NCI-H82 (cell line): ENCODE measurements at regions not wholly inside any gene's neighbourhood (a gene's known extent, or its start where the extent isn't known, plus 50 kb on each side); places are given as distances from the start of the nearest gene placed in this dataset.

Experiments
- DNase-seq: peaks from one replicate; lab custom pipeline; 2025; lab: John Stamatoyannopoulos, UW

DNA sequence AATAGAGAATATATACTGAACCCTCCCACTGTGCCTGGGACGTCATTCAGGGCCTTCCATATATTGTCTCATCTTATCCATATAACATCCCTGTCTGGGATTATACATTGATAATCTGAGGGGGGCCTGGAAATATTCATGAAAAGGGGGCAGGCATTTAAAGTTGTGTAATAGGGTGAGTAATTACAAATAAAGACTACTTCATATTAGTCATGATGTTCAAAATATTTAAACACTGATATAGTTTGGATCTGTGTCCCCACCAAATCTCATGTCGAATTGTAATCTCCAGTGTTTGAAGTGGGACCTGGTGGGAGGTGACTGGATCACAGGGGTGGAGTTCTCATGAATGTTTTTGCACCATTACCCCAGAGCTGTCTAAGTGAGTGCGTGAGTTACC lies 97.8 kb downstream of the AQP9 start:
- no peak for DNase-seq

DNA sequence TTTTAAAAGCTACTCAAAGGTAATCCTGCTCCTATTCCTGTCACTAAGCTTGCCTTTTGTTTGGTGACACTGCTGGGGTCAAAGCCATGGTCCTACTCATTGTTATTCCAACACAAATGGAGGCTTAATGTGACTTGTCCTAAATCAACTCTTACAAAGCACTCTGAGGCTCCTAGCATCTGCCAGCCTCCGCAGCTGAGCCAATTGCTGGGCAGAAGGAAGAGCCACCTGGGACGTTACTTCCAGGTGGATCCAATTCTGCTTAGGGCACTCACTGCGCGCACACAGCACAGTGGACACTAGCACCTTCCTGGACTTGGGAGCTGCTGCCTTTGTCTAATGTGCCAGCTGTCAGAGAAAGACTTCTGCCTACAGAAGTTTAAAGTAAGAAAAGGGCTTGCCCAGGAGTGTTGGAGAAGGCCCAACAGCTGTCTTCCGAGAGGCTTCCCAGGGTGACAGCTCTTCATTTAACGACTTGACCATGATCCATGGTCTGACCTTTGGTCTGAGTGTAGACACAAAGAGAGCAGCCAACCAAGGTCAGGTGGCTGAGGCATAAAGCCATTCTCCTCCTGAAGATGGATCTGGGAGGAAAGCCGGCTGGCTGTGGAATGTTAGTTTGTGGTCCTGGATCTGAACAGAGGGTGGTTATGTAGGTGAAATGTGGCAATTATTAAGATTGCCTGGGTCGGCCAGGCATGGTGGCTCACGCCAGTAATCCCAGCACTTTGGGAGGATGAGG lies 102.2 kb downstream of the AQP9 start:
- peak; percentile 45 for DNase-seq

GRCh38 chr15:58241872-58242271 lies 103.7 kb downstream of the AQP9 start:
- peak; percentile 48 for DNase-seq

DNA sequence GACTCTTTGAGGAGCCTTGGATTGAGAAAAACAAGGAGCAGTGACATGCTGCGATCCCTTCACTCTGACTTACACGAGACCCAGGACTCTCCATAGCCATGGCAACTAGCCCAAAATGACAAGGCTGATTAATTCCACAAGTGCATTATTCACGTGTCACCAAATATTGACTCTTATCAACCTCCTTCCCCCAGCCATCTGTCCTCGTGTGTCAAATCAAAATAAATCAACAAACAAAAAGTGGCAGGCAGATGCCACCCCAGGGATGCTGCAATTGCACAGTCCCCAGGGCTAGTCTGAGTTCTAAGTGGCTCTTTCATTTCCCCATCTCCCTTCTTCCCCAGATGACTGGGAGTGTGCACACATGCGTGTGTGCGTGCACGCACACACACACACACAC lies 104.9 kb downstream of the AQP9 start:
- DNase-seq: peak; percentile 48

DNA sequence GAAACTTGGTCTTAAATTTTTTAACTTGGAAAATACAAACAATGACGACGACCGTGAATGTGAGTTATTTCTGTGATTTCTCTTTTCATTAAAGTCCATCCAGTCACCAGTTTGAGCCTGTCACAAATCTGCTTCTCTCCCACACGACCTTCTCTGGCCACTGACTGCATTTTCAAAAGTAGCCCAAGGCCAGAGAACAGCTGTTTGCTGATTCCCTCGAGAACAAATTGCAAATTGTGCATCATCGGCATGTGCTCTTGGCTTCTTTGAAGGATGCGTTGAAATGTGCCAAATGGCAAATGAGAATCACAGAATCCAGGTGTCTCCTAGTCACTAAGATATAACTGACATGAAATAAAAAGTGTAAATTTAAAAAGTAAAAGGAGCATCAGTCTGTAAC lies 106.4 kb downstream of the AQP9 start:
- no peak for DNase-seq

GRCh38 chr15:58246041-58246440 lies 107.9 kb downstream of the AQP9 start:
- DNase-seq: no peak

DNA sequence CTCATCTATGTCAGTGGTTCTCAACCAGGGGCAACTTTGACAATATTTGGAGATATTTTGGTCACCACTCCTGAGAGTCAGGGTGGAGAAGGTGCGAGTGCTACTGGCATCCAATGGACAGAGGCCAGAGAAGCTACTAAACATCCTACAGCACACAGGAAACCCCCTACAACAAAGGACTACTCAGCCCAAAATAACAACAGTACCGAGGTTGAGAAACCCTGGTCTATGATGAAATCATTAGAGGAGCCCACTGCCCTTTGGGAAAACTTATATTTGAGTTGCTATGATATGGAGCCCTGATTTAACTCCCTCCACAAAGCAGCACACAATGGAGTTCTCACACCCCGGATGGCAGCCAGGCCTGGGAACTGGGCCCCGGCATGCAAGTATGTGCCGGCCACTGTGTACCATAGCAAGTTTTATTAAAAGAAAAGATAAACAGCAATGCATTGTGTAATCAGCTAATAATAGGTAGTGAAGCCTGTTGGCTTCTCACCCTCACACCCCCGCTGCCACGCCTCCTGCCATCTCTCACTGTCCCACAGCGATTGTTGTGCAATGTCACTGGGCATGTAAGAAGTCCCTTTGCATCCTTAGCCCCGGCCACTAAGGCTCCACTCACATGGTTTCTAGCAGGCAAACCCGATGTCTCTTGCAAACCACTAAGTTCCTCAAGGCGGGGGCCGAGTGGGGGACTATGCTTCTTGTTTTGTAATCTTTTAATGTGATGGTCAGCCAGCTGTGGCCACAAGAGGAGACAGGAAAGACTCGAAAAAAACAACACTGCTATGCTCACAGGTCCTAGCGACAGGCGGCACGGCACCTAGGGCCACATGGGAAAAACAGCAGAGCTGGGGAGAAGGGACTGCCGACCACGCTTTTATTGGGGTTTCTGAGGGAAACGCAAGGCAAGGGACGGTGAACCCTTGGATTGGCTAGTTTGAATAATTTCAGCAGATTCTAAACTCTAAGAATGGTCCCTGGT lies 110.0 kb downstream of the AQP9 start:
- no peak for DNase-seq

- no peak for DNase-seq
Measured at GRCh38 chr15:58249646-58250312, 111.6 kb downstream of the AQP9 start.

DNA sequence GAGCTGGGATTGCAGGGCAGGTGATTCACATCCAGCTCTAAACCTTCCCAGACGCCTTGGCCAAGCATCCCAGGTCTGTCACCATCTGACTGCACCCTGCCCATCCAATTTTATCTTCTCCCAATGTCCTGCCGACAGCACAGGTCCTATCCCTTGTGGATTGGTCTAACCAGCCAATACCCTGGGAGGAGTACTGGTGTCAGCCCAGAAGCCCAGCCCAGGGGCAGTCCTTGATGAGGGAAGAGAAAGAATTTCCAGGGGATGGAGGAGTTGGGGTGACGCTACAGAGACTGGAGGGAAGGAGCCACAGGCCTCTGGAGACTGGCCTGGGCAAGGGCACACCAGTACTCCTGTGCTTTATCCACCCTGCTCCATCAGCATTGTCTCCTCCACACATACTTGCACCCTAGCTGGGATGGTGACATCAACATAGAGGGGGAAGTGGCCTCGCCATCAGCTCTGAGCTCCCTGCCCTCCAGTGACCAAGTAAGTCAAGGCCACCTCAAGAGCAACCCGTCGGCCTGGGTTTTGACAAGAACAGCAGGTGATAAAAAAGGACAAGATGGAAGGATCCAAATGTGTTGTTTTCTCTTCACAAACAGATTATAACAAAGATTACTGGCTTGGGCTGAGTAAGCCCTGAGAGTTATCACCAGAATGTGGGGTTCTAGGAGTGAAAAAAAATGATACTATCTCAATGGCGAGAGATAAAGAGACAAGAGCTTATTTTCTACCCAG lies 114.6 kb downstream of the AQP9 start:
- DNase-seq: no peak

DNA sequence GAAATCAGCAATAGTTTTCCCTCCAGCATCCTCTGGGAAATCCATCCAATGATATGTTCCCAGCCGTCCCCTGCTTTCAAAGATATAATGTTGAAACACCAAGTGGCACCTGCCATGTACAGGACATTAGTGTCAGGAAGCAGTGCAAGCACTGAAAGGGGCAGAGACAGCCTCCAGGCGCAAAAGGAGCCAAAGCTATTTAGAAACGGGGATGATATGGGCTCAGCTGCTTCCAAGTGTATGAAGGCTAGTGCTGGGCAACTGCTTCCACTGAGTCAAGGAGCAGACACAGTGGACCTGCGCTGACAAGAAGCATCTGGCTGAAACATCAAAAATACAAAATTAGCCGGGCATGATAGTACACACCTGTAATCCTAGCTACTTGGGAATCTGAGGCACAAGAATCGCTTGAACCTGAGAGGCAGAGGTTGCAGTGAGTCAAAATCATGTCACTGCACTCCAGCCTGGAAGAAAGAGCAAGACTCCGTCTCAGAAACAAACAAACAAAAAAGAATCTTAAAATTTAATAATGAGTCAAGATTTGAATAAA lies 119.7 kb downstream of the AQP9 start:
- no peak for DNase-seq

DNA sequence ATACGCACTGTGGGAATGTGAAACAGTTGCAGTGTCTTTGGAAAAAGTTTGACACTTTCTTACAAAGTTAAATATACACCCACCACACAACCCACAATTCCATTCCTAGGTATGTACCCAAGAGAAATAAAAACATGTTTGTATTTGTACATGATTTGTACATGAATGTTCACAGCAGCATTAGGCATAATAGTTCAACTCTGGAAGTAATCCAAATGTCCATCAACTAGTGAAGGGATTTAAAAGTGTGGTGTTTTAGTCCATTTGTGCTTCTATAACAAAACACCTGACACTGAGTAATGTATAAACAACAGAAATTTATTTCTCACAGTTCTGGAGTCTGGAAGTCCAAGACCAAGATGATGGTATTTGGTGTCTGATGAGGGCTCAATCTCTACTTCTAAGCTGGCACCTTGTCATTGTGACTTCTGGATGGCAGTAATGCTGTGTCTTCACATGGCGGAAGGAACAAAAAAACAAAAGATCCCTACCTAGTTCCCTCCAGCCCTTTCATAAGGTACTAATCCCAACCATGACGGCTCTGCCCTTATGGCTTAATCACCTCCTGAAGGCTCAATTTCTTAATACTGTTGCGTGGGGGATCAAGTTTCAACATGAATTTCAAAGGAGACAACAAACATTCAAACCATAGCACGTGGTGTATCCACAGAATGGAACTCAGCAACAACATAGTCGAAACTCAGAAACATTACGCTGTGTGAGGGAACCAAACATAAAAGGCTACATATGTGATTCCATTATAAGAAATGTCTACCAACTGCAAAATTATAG lies 120.5 kb downstream of the AQP9 start:
- DNase-seq: peak; percentile 83

DNA sequence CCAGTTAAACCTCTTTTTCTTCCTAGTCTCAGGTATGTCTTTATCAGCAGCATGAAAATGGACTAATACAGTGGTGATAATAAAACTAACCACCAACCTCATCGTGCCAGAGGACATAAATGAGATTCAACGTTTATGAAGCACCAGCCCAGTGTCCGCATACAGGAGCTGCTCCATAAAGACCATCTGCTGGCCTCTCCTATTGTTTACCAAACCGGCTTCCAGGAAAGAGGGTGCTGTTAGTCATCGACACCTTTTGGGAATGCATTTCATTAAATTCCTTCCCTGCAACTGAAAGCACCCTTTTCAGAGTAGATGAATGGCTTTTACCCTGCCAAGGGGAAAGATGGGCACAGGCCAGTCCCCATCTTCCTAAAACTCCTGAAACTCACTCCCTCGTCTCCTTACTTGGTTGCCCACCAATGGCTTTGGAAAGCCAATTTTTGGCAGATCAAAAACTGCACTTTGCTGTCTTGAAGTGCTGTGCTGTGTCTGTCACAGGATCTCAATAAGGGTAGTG lies 122.1 kb downstream of the AQP9 start:
- no peak for DNase-seq

- DNase-seq: no peak
Measured at GRCh38 chr15:58260725-58261267, 122.6 kb downstream of the AQP9 start.

DNA sequence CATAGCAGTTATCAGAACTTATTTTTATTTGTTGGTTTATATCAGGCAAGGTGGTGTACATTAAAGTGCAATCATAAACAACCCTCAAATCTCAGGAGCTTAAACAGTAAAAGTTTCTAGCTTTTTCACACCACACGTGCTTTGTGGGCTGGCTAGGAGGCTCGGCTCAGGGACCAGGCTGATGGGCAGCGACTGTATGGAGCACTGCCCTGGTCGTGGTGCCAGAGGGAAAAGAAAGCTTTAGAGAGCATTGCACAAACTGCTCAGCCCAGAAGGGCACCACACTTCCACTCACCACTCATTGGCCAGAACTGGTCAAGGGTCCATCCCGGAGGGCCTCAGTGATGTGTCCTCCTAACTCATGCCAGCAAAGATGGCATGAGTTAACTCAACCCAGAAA lies 123.2 kb downstream of the AQP9 start:
- no peak for DNase-seq

GRCh38 chr15:58264053-58264971 lies 126.1 kb downstream of the AQP9 start:
- no peak for DNase-seq

DNA sequence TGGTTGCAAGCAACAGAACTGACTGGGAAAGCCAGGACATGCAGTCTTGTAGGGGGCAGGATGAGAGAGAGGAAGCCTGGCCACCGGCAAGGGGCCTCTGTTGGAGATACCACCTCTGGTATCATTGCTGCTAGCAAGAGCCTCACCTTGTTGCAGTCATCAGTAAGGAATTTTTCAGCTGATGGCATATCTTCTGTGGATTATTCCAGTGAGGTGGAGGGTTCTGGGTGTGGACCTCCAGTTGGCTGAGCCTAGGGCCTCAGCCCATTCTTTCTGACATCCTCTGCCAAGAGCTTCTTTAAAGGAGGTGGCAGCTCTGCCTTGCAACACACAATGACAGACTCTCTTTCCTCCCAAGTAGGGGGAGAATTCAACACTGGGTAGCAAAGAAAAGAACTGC lies 128.9 kb downstream of the AQP9 start:
- DNase-seq: no peak

DNA sequence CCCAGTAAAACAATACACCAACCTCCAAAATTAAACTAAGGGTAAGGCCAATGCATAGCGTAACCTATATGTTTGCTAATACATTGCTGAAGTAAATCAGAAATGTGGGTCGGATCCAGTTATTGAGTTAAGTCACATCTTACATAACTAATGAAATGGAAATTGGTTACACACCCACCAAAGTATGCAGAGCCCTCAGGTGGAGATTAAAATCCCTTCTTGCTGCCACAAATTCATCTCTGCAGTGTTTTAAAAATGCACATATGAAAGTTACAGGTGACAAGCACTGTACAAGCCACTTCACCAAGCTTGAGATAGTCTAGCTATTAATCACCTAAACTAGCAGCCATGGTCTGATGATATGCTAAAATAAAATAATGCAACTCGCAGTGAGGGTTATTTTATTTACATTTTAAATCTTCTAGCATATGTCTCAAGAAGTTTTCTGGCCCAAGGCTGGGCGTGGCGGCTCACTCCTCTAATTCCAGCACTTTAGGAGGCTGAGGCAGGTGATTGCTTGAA lies 130.6 kb downstream of the AQP9 start:
- DNase-seq: no peak

GRCh38 chr15:58269455-58270414 lies 131.6 kb downstream of the AQP9 start:
- peak; percentile 86 for DNase-seq
